Endothelial cell of umbilical vein (primary cell): ENCODE measurements at regions not wholly inside any gene's neighbourhood (a gene's known extent, or its start where the extent isn't known, plus 50 kb on each side); places are given as distances from the start of the nearest gene placed in this dataset.

Source experiments
- BruUV-seq: library from RNA; stranded (reverse); fragments of 400-500 nt; replicated peaks from 2 replicates; lab custom pipeline; 2021; lab: Mats Ljungman, UMichigan
- CTCF ChIA-PET: fragments of 300-600, 350-600 bp; sonication (Branson Sonifier 250); formaldehyde crosslinking; loops from one replicate; lab custom pipeline; 2021; ENCODE audit warnings: antibody characterized with exemption, inconsistent platforms; lab: Charles Lee
- POLR2A ChIA-PET: fragments of 300-600, 350-600 bp; sonication (Branson Sonifier 250); formaldehyde crosslinking; loops from one replicate; lab custom pipeline; 2021; ENCODE audit warnings: antibody characterized with exemption, inconsistent platforms; lab: Charles Lee
- DNase-seq: peaks from one replicate; pipeline ENCODE4 v3.0.0-alpha.2; 2011; ENCODE audit warnings: low read depth, low spot score
- FAIRE-seq: peaks from 2 replicates; lab custom pipeline; 2011; peaks lifted over from hg19 to GRCh38; lab: Jason Lieb, UNC
- H2AFZ ChIP-seq: 2 replicates; pipeline ENCODE4 v1.6.0; 2012; ENCODE audit warnings: low read depth, low read length, control low read depth, inconsistent platforms
- H3K27ac ChIP-seq: 2 replicates; pipeline ENCODE4 v1.5.1; 2011; ENCODE audit warnings: low read depth, mild to moderate bottlenecking, control low read depth, low read length, moderate library complexity; ENCODE audit not compliant: insufficient read depth
- H3K27me3 ChIP-seq, 2 experiments: 2 replicates each; pipeline versions ENCODE4 v1.6.0 to v1.6.1; 2011; ENCODE audit warnings: low read length in 2 of 2, mixed read lengths in 1 of 2; ENCODE audit not compliant: control insufficient read depth in 2 of 2, insufficient read depth in 2 of 2
- H3K36me3 ChIP-seq, 2 experiments: 2 replicates in 1 of 2; 3 replicates in 1 of 2; pipeline ENCODE4 v1.5.1; 2011; ENCODE audit warnings: low read length in 2 of 2, mild to moderate bottlenecking in 1 of 2, moderate library complexity in 1 of 2; ENCODE audit not compliant: control insufficient read depth in 2 of 2, insufficient read depth in 2 of 2; ENCODE audit errors: extremely low read depth in 1 of 2
- H3K4me1 ChIP-seq: 3 replicates; pipeline ENCODE4 v1.5.1; 2011; ENCODE audit warnings: mild to moderate bottlenecking, low read length; ENCODE audit not compliant: control insufficient read depth, insufficient read depth; ENCODE audit errors: extremely low read depth
- H3K4me2 ChIP-seq: 2 replicates; pipeline ENCODE4 v1.6.1; 2011; ENCODE audit warnings: low read length, control low read depth, mixed read lengths; ENCODE audit not compliant: insufficient read depth
- H3K4me3 ChIP-seq, 3 experiments: fragments of 200-600 bp in 1 of 3; sonication (generic), shearing (Covaris generic) in 1 of 3; replicated peaks in 1 of 3; 2 replicates each; pipeline ENCODE4 v1.5.1; 2011 to 2016; ENCODE audit warnings: control low read depth in 3 of 3, low read length in 3 of 3, mild to moderate bottlenecking in 2 of 3, inconsistent platforms in 1 of 3, low read depth in 1 of 3, moderate library complexity in 1 of 3; ENCODE audit not compliant: insufficient read depth in 1 of 3
- H3K79me2 ChIP-seq: 2 replicates; pipeline ENCODE4 v1.6.0; 2012; ENCODE audit warnings: low read length, inconsistent platforms; ENCODE audit not compliant: control insufficient read depth, insufficient read depth
- H3K9ac ChIP-seq: replicated peaks from 2 replicates; pipeline ENCODE3; 2011; ENCODE audit warnings: low read length, control low read depth; ENCODE audit not compliant: insufficient read depth; ENCODE audit errors: extremely low read depth
- H3K9me1 ChIP-seq: replicated peaks from 3 replicates; pipeline ENCODE4 v1.6.0; 2011; ENCODE audit warnings: mild to moderate bottlenecking, low read length; ENCODE audit not compliant: control insufficient read depth, insufficient read depth; ENCODE audit errors: extremely low read depth
- H3K9me3 ChIP-seq: replicated peaks from 2 replicates; pipeline ENCODE4 v1.5.1; 2012; ENCODE audit warnings: low read length, inconsistent platforms; ENCODE audit not compliant: control insufficient read depth, insufficient read depth
- H4K20me1 ChIP-seq: replicated peaks from 2 replicates; pipeline ENCODE3; 2011; ENCODE audit warnings: mild to moderate bottlenecking, low read length; ENCODE audit not compliant: control insufficient read depth, insufficient read depth; ENCODE audit errors: extremely low read depth
- EZH2 ChIP-seq: IDR thresholded peaks from 2 replicates; pipeline ENCODE4 v1.6.1; 2012; ENCODE audit warnings: borderline replicate concordance, low read depth, mild to moderate bottlenecking, moderate library complexity, low read length, inconsistent platforms; ENCODE audit not compliant: severe bottlenecking
- FOS ChIP-seq: IDR thresholded peaks from 2 replicates; pipeline ENCODE4 v1.6.1; 2011; ENCODE audit warnings: mild to moderate bottlenecking, low read length, moderate library complexity, borderline replicate concordance; ENCODE audit not compliant: insufficient read depth
- GATA2 ChIP-seq: IDR thresholded peaks from 2 replicates; pipeline ENCODE4 v1.7.0; 2011; ENCODE audit warnings: low read depth, mild to moderate bottlenecking, moderate library complexity, mixed read lengths, low read length; ENCODE audit not compliant: insufficient read length, insufficient read depth
- JUN ChIP-seq: IDR thresholded peaks from 2 replicates; pipeline ENCODE4 v1.6.1; 2011; ENCODE audit warnings: borderline replicate concordance, low read depth; ENCODE audit not compliant: insufficient read length, insufficient read depth
- MYC ChIP-seq: IDR thresholded peaks from one replicate; pipeline ENCODE4 v1.6.1; 2011; ENCODE audit warnings: mild to moderate bottlenecking, low read depth, low read length
- POLR2A ChIP-seq: IDR thresholded peaks from 2 replicates; pipeline ENCODE4 v1.6.1; 2012; ENCODE audit warnings: low read depth, mild to moderate bottlenecking, control low read depth, low read length
- POLR2AphosphoS5 ChIP-seq: IDR thresholded peaks from 2 replicates; pipeline ENCODE4 v1.6.1; 2012; ENCODE audit warnings: low read depth, mild to moderate bottlenecking, control low read depth, low read length, moderate library complexity; ENCODE audit not compliant: insufficient read depth
- dilution Hi-C: fragments of 300-500 bp; cut with MboI; formaldehyde crosslinking; loops from one replicate; pipeline ENCODE4 v1.15.0; 2019; ENCODE audit warnings: low sequenced_read_pairs; ENCODE audit not compliant: extremely low pct_ligation_motif_present
- intact Hi-C: fragments of 100-400 bp; cut with micrococcal nuclease; formaldehyde crosslinking; loops from one replicate; pipeline ENCODE4 v1.10.0; 2022
- TF ChIP-seq, protein P1 (sequence below): IDR thresholded peaks from 2 replicates; pipeline ENCODE4 v1.6.1; 2011; ENCODE audit not compliant: insufficient read depth, insufficient read length
- TF ChIP-seq, protein P2 (sequence below), 2 donors: IDR thresholded peaks; 1 replicate in 1 of 2; 2 replicates in 1 of 2; pipeline ENCODE4 v1.5.1; 2011; ENCODE audit warnings: low read length in 2 of 2, mild to moderate bottlenecking in 2 of 2, moderate library complexity in 2 of 2, control low read depth in 1 of 2, inconsistent platforms in 1 of 2, low read depth in 1 of 2; ENCODE audit not compliant: insufficient read depth in 1 of 2; ENCODE audit errors: extremely low read depth in 1 of 2

DNA sequence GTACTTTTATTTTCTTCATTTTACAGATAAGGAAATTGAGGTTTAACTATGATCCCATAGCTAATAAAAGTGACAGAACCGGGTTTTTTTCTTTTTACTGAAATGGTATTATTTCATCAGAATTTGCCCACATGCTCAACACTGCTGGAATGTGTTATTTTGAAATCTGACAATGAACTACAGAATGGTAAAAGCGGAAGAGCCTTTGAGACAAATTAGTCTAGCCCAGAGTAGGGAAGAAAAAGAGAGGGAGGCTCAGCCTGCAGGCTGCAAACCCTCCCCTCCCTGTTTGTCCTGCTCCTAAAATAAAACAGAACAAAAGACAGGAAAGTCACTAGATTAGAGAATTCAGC lies 100.3 kb upstream of the LIPC start:
- FAIRE-seq (no peak), DNase-seq (no peak)
- no peaks in the 10 kb centered on the region for H4K20me1 ChIP-seq
- H2AFZ ChIP-seq, result no peak overlapping the region
- intact Hi-C loops, result no loop called here
- H3K4me1 ChIP-seq, result peaks cover 18% of the 10 kb centered on the region
- H3K9me1 ChIP-seq, result no peaks in the 10 kb centered on the region
- BruUV-seq, result no TSS peak
- POLR2A ChIA-PET, result interaction anchor here (0.6 kb wide), 1 partner anchor 412 kb away, joined by 3 read pairs; no protein-coding TSS in a partner anchor
- H3K4me2 ChIP-seq, result peak overlapping the region; percentile 56
- peak overlapping the region; percentile 7 for H3K9ac ChIP-seq
- H3K36me3 ChIP-seq, result no peaks in the 10 kb centered on the region
- dilution Hi-C loops, result no loop called here
- CTCF ChIA-PET, result interaction anchor here (0.6 to 1.1 kb wide), 5 partner anchors 9 to 889 kb away, joined by 3 read pairs; no protein-coding TSS in a partner anchor
- H3K79me2 ChIP-seq, result no peaks in the 10 kb centered on the region
- H3K27me3 ChIP-seq, result no peaks in the 10 kb centered on the region
- peak overlapping the region; percentile 42 for H3K27ac ChIP-seq
- no peak overlapping the region for H3K4me3 ChIP-seq
- TF ChIP-seq POLR2AphosphoS5 (no peak), GATA2 (no peak), JUN (no peak), FOS (no peak), EZH2 (no peak)
- no peaks in the 10 kb centered on the region for H3K9me3 ChIP-seq

DNA sequence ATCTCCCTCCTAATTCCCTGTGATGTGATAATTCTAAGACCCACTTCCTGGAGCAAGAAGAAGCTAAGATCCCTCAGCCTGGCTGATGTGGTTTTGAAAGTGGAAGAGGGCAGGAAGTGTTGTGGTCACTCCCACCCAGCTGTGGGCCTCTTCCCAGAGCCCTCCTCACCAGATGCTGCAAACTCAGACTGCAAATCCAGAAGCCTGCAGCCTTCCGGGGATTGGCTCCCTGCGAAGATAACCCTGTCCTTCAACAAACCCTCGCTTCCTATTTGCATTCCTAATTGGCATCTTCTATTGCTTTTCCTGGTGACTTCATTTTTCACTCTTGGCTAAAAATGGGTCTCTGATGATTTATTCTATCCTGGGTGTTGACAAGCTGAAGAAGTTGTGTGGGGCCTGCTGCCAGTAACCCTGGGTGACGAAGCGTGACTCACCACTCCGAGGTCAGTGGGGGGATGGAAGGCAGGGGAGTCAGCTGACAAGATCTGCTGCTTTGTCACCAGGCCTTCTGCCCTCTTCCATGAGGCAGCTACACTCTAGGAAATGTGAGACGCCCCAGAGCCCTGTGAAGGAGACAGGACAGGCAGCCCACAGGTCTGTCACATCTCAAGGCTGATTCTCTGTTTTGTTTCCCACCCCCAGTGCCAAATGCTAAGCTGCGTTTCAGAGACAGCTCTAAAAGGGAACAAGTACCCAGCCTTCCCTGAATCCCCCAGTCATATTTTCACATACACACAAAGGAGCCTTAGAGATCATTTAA lies 99.7 kb upstream of the LIPC start:
- TSS peak; percentile 94 for BruUV-seq
- intact Hi-C loops (loop anchor here (1.0 kb wide), 1 partner anchor 417 kb away; the partner anchor contains the start of gene ADAM10), dilution Hi-C loops (no loop called here)
- peak; percentile 98 for FAIRE-seq
- no peaks in the 10 kb centered on the region for H3K79me2 ChIP-seq
- H3K4me3 ChIP-seq, result no peak overlapping the region
- H3K27ac ChIP-seq, result peak overlapping the region; percentile 76
- TF ChIP-seq GATA2 (peak; percentile 81), POLR2AphosphoS5 (peak; percentile 81), MYC (peak; percentile 85), JUN (peak; percentile 95), POLR2A (peak; percentile 38), FOS (peak; percentile 99), EZH2 (no peak)
- TF ChIP-seq, protein P1, sequence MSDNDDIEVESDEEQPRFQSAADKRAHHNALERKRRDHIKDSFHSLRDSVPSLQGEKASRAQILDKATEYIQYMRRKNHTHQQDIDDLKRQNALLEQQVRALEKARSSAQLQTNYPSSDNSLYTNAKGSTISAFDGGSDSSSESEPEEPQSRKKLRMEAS, result peak; percentile 50
- TF ChIP-seq, protein P2, sequence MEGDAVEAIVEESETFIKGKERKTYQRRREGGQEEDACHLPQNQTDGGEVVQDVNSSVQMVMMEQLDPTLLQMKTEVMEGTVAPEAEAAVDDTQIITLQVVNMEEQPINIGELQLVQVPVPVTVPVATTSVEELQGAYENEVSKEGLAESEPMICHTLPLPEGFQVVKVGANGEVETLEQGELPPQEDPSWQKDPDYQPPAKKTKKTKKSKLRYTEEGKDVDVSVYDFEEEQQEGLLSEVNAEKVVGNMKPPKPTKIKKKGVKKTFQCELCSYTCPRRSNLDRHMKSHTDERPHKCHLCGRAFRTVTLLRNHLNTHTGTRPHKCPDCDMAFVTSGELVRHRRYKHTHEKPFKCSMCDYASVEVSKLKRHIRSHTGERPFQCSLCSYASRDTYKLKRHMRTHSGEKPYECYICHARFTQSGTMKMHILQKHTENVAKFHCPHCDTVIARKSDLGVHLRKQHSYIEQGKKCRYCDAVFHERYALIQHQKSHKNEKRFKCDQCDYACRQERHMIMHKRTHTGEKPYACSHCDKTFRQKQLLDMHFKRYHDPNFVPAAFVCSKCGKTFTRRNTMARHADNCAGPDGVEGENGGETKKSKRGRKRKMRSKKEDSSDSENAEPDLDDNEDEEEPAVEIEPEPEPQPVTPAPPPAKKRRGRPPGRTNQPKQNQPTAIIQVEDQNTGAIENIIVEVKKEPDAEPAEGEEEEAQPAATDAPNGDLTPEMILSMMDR (IDR thresholded peaks at IDR 0.05; ENCODE audit: extremely low read depth in 1 of 2, insufficient read depth in 1 of 2, low read depth in 1 of 2, low read length in 2 of 2), result no peak
- H3K27me3 ChIP-seq, result no peaks in the 10 kb centered on the region
- H3K9ac ChIP-seq, result peak overlapping the region; percentile 26
- H2AFZ ChIP-seq, result peak overlapping the region; percentile 46
- no peaks in the 10 kb centered on the region for H3K9me1 ChIP-seq
- H3K9me3 ChIP-seq, result no peaks in the 10 kb centered on the region
- no peaks in the 10 kb centered on the region for H4K20me1 ChIP-seq
- H3K4me2 ChIP-seq, result peak overlapping the region; percentile 56
- H3K36me3 ChIP-seq, result no peaks in the 10 kb centered on the region
- DNase-seq, result peak; percentile 93
- ChIA-PET POLR2A (interaction anchor here (0.6 kb wide), 1 partner anchor 412 kb away, joined by 3 read pairs; no protein-coding TSS in a partner anchor), CTCF (interaction anchor here (0.6 to 1.1 kb wide), 3 partner anchors 8 to 127 kb away, joined by 3 read pairs; no protein-coding TSS in a partner anchor)
- peaks cover 18% of the 10 kb centered on the region for H3K4me1 ChIP-seq
